Uterus (tissue), 2 donors: ENCODE measurements at regions not wholly inside any gene's neighbourhood (a gene's known extent, or its start where the extent isn't known, plus 50 kb on each side); places are given as distances from the start of the nearest gene placed in this dataset.

Experiments used
- POLR2A ChIP-seq, 2 donors: fragments of 450-650 bp; IDR thresholded peaks; one replicate each; pipeline ENCODE4 v1.6.1; 2016; ENCODE audit warnings: antibody characterized with exemption in 2 of 2, mild to moderate bottlenecking in 1 of 2, moderate library complexity in 1 of 2
- TF ChIP-seq, protein P1 (sequence below), 4 experiments: fragments of 200-600 bp in 2 of 4; fragments of 450-650 bp in 2 of 4; sonication (generic) in 2 of 4; IDR thresholded peaks; one replicate each; pipeline ENCODE4 v1.5.1; 2016 to 2019; ENCODE audit warnings: antibody characterized with exemption in 4 of 4, mild to moderate bottlenecking in 2 of 4, moderate library complexity in 1 of 4

GRCh38 chr15:69668963-69669362, 216.3 kb downstream of the RPLP1 start:
- TF ChIP-seq, protein P1, sequence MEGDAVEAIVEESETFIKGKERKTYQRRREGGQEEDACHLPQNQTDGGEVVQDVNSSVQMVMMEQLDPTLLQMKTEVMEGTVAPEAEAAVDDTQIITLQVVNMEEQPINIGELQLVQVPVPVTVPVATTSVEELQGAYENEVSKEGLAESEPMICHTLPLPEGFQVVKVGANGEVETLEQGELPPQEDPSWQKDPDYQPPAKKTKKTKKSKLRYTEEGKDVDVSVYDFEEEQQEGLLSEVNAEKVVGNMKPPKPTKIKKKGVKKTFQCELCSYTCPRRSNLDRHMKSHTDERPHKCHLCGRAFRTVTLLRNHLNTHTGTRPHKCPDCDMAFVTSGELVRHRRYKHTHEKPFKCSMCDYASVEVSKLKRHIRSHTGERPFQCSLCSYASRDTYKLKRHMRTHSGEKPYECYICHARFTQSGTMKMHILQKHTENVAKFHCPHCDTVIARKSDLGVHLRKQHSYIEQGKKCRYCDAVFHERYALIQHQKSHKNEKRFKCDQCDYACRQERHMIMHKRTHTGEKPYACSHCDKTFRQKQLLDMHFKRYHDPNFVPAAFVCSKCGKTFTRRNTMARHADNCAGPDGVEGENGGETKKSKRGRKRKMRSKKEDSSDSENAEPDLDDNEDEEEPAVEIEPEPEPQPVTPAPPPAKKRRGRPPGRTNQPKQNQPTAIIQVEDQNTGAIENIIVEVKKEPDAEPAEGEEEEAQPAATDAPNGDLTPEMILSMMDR (IDR thresholded peaks at IDR 0.05), result no peak
- no peak for TF ChIP-seq POLR2A (IDR thresholded peaks at IDR 0.05)
